ENCODE measurements at regions not wholly inside any gene's neighbourhood (a gene's known extent, or its start where the extent isn't known, plus 50 kb on each side); places are given as distances from the start of the nearest gene placed in this dataset.

DNA sequence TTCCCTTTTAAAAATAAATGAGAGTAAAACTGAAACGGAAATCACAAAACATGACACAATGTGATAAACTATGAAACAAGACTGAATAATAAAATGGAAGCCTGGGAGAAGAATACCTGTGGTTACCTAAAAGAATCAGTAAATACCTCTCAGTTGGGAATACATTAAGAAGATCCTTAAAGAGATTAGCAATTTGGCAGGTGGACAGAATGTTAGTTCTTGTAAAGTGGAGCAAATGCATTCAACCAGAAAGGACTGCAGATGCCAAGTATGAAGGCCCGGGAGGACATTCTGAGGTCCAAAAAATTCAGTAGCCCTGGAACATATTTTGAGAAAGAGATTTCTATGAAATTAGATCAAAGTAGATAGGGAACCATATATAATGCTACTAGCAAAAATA is 861.3 kb upstream of the SEL1L start:
- TF ChIP-seq, protein P1, sequence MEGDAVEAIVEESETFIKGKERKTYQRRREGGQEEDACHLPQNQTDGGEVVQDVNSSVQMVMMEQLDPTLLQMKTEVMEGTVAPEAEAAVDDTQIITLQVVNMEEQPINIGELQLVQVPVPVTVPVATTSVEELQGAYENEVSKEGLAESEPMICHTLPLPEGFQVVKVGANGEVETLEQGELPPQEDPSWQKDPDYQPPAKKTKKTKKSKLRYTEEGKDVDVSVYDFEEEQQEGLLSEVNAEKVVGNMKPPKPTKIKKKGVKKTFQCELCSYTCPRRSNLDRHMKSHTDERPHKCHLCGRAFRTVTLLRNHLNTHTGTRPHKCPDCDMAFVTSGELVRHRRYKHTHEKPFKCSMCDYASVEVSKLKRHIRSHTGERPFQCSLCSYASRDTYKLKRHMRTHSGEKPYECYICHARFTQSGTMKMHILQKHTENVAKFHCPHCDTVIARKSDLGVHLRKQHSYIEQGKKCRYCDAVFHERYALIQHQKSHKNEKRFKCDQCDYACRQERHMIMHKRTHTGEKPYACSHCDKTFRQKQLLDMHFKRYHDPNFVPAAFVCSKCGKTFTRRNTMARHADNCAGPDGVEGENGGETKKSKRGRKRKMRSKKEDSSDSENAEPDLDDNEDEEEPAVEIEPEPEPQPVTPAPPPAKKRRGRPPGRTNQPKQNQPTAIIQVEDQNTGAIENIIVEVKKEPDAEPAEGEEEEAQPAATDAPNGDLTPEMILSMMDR (IDR thresholded peaks at IDR 0.05): no peak
- TF ChIP-seq POLR2A (IDR thresholded peaks at IDR 0.05): no peak
